GM10266 (cell line): ENCODE measurements at regions not wholly inside any gene's neighbourhood (a gene's known extent, or its start where the extent isn't known, plus 50 kb on each side); places are given as distances from the start of the nearest gene placed in this dataset.
"Not testable (repeated sequence)": the region's sequence is repeated elsewhere in the genome, so short reads cannot be mapped to it uniquely, and the experiment has no call there.

ENCODE experiments used
- DNase-seq: peaks from one replicate; pipeline ENCODE4 v3.0.0; 2012; ENCODE audit errors: extremely low spot score
- CTCF ChIP-seq: IDR thresholded peaks from 2 replicates; pipeline ENCODE4 v1.5.1; 2012; ENCODE audit warnings: mild to moderate bottlenecking, low read depth; ENCODE audit not compliant: control insufficient read depth, insufficient read depth; ENCODE audit errors: missing control alignments

GRCh38 chr2:49753344-49753985 lies 599.1 kb upstream of the FSHR start:
- no peak for TF ChIP-seq CTCF

GRCh38 chr2:49737606-49738005 lies 583.3 kb upstream of the FSHR start:
- no peak for TF ChIP-seq CTCF

More at GRCh38 chr2:49753344-49753985, 599.1 kb upstream of the FSHR start:
- DNase-seq, result no peak

GRCh38 chr2:49732924-49733323 lies 578.6 kb upstream of the FSHR start:
- DNase-seq, result not testable (repeated sequence)

More at GRCh38 chr2:49737606-49738005, 583.3 kb upstream of the FSHR start:
- no peak for DNase-seq

- no peak for DNase-seq
- TF ChIP-seq CTCF, result no peak
Observed at GRCh38 chr2:49719241-49719640, 564.9 kb upstream of the FSHR start.

GRCh38 chr2:49715597-49715996 lies 561.3 kb upstream of the FSHR start:
- no peak for TF ChIP-seq CTCF
- DNase-seq, result no peak

GRCh38 chr2:49714454-49714853 lies 560.1 kb upstream of the FSHR start:
- TF ChIP-seq CTCF, result no peak
- DNase-seq, result no peak

- no peak for DNase-seq
- TF ChIP-seq CTCF, result no peak
Observed at GRCh38 chr2:49702740-49703139, 548.4 kb upstream of the FSHR start.

GRCh38 chr2:49693961-49694360 lies 539.6 kb upstream of the FSHR start:
- no peak for DNase-seq
- TF ChIP-seq CTCF, result no peak

- not testable (repeated sequence) for DNase-seq
Observed at GRCh38 chr2:49692022-49692421, 537.7 kb upstream of the FSHR start.
